ENCODE measurements at regions not wholly inside any gene's neighbourhood (a gene's known extent, or its start where the extent isn't known, plus 50 kb on each side); places are given as distances from the start of the nearest gene placed in this dataset.

- Histone ChIP-seq H3K4me1 (ENCODE audit: insufficient read depth) (no peaks in the 10 kb centered on the region), H4K20me1 (replicated peaks; ENCODE audit: insufficient read depth) (no peaks in the 10 kb centered on the region), H3K9me2 (ENCODE audit: insufficient read depth) (no peaks in the 10 kb centered on the region), H3F3A (replicated peaks; ENCODE audit: low read depth) (no peaks in the 10 kb centered on the region), H3K27ac (ENCODE audit: low read depth) (no peak overlapping the region), H2AFZ (no peak overlapping the region), H3K36me3 (ENCODE audit: insufficient read depth) (no peaks in the 10 kb centered on the region), H3K79me2 (replicated peaks; ENCODE audit: insufficient read depth) (no peaks in the 10 kb centered on the region), H3K4me3 (no peak overlapping the region), H3K4me2 (no peak overlapping the region), H3K27me3 (ENCODE audit: insufficient read depth) (no peaks in the 10 kb centered on the region)
- Mint-ChIP-seq H3K27ac (no peak overlapping the region), H3K9me3 (peaks cover 13% of the 10 kb centered on the region), H3K36me3 (ENCODE audit: low read depth) (no peaks in the 10 kb centered on the region), H3K27me3 (ENCODE audit: insufficient read depth, low read depth, poor library complexity) (peaks cover 2% of the 10 kb centered on the region), H3K4me3 (no peak overlapping the region), H3K4me1 (no peaks in the 10 kb centered on the region)
- no peak for TF ChIP-seq JUNB (IDR thresholded peaks at IDR 0.05; ENCODE audit: unreplicated experiment)
- TF ChIP-seq ZNF114 (CRISPR knock-in tag; IDR thresholded peaks at IDR 0.05), result no peak
- TF ChIP-seq, protein P1, sequence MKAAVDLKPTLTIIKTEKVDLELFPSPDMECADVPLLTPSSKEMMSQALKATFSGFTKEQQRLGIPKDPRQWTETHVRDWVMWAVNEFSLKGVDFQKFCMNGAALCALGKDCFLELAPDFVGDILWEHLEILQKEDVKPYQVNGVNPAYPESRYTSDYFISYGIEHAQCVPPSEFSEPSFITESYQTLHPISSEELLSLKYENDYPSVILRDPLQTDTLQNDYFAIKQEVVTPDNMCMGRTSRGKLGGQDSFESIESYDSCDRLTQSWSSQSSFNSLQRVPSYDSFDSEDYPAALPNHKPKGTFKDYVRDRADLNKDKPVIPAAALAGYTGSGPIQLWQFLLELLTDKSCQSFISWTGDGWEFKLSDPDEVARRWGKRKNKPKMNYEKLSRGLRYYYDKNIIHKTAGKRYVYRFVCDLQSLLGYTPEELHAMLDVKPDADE (IDR thresholded peaks at IDR 0.05), result no peak
- no peak for TF ChIP-seq POLR2AphosphoS5 (IDR thresholded peaks at IDR 0.05; ENCODE audit: low read depth)
- no peak for TF ChIP-seq STAT1 (IDR thresholded peaks at IDR 0.05; ENCODE audit: unreplicated experiment)
- TF ChIP-seq, protein P2, sequence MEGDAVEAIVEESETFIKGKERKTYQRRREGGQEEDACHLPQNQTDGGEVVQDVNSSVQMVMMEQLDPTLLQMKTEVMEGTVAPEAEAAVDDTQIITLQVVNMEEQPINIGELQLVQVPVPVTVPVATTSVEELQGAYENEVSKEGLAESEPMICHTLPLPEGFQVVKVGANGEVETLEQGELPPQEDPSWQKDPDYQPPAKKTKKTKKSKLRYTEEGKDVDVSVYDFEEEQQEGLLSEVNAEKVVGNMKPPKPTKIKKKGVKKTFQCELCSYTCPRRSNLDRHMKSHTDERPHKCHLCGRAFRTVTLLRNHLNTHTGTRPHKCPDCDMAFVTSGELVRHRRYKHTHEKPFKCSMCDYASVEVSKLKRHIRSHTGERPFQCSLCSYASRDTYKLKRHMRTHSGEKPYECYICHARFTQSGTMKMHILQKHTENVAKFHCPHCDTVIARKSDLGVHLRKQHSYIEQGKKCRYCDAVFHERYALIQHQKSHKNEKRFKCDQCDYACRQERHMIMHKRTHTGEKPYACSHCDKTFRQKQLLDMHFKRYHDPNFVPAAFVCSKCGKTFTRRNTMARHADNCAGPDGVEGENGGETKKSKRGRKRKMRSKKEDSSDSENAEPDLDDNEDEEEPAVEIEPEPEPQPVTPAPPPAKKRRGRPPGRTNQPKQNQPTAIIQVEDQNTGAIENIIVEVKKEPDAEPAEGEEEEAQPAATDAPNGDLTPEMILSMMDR (conservative IDR thresholded peaks at IDR 0.05; ENCODE audit: low read depth in 2 of 2), result no peak
- TF ChIP-seq, protein P3, sequence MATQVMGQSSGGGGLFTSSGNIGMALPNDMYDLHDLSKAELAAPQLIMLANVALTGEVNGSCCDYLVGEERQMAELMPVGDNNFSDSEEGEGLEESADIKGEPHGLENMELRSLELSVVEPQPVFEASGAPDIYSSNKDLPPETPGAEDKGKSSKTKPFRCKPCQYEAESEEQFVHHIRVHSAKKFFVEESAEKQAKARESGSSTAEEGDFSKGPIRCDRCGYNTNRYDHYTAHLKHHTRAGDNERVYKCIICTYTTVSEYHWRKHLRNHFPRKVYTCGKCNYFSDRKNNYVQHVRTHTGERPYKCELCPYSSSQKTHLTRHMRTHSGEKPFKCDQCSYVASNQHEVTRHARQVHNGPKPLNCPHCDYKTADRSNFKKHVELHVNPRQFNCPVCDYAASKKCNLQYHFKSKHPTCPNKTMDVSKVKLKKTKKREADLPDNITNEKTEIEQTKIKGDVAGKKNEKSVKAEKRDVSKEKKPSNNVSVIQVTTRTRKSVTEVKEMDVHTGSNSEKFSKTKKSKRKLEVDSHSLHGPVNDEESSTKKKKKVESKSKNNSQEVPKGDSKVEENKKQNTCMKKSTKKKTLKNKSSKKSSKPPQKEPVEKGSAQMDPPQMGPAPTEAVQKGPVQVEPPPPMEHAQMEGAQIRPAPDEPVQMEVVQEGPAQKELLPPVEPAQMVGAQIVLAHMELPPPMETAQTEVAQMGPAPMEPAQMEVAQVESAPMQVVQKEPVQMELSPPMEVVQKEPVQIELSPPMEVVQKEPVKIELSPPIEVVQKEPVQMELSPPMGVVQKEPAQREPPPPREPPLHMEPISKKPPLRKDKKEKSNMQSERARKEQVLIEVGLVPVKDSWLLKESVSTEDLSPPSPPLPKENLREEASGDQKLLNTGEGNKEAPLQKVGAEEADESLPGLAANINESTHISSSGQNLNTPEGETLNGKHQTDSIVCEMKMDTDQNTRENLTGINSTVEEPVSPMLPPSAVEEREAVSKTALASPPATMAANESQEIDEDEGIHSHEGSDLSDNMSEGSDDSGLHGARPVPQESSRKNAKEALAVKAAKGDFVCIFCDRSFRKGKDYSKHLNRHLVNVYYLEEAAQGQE (IDR thresholded peaks at IDR 0.05; ENCODE audit: unreplicated experiment), result no peak
- TF ChIP-seq EZH2phosphoT487 (IDR thresholded peaks at IDR 0.05; ENCODE audit: unreplicated experiment), result no peak
- no peak for TF ChIP-seq EZH2 (IDR thresholded peaks at IDR 0.05; ENCODE audit: low read depth, unreplicated experiment)
- DNase-seq (ENCODE audit: low spot score) (no peak), ATAC-seq (no peak)
These were observed 1198.9 kb upstream of the PCDH7 start for GRCh38 chr4:29521281-29521680.

GRCh38 chr4:29536745-29537144 is 1183.4 kb upstream of the PCDH7 start:
- H3K27me3 ChIP-seq (ENCODE audit: insufficient read depth), result no peaks in the 10 kb centered on the region
- H3K79me2 ChIP-seq (replicated peaks; ENCODE audit: insufficient read depth), result no peaks in the 10 kb centered on the region
- no peak overlapping the region for H2AFZ ChIP-seq
- H3K4me3 ChIP-seq, result no peak overlapping the region
- H3K27me3 Mint-ChIP-seq (ENCODE audit: insufficient read depth, low read depth, poor library complexity), result peaks cover 2% of the 10 kb centered on the region
- H3K36me3 ChIP-seq (ENCODE audit: insufficient read depth), result no peaks in the 10 kb centered on the region
- no peaks in the 10 kb centered on the region for H3K9me2 ChIP-seq (ENCODE audit: insufficient read depth)
- no peaks in the 10 kb centered on the region for H3K4me1 Mint-ChIP-seq
- H3K4me1 ChIP-seq (ENCODE audit: insufficient read depth), result no peaks in the 10 kb centered on the region
- no peaks in the 10 kb centered on the region for H3K36me3 Mint-ChIP-seq (ENCODE audit: low read depth)
- ATAC-seq, result no peak
- 0 out of 3 replicates have a peak, but pooled peaks cover 1% of the 10 kb centered on the region for H3K9me3 Mint-ChIP-seq
- no peaks in the 10 kb centered on the region for H3F3A ChIP-seq (replicated peaks; ENCODE audit: low read depth)
- no peak overlapping the region for H3K4me3 Mint-ChIP-seq
- H3K27ac Mint-ChIP-seq, result no peak overlapping the region
- H3K4me2 ChIP-seq, result no peak overlapping the region
- no peak for DNase-seq (ENCODE audit: low spot score)
- H4K20me1 ChIP-seq (replicated peaks; ENCODE audit: insufficient read depth), result no peaks in the 10 kb centered on the region
- no peak overlapping the region for H3K27ac ChIP-seq (ENCODE audit: low read depth)
- TF ChIP-seq EZH2phosphoT487 (IDR thresholded peaks at IDR 0.05; ENCODE audit: unreplicated experiment) (no peak), ZNF331 (CRISPR knock-in tag; IDR thresholded peaks at IDR 0.05; ENCODE audit: low read depth) (no peak), ZNF114 (CRISPR knock-in tag; IDR thresholded peaks at IDR 0.05) (no peak), JUNB (IDR thresholded peaks at IDR 0.05; ENCODE audit: unreplicated experiment) (no peak), STAT1 (IDR thresholded peaks at IDR 0.05; ENCODE audit: unreplicated experiment) (no peak), CREB1 (CRISPR knock-in tag; IDR thresholded peaks at IDR 0.05; ENCODE audit: low read depth) (no peak)
- TF ChIP-seq, protein P1 (IDR thresholded peaks at IDR 0.05), result no peak
- TF ChIP-seq, protein P2 (conservative IDR thresholded peaks at IDR 0.05; ENCODE audit: low read depth in 2 of 2), result no peak
